ENCODE measurements at regions not wholly inside any gene's neighbourhood (a gene's known extent, or its start where the extent isn't known, plus 50 kb on each side); places are given as distances from the start of the nearest gene placed in this dataset.

- TF ChIP-seq POLR2A (IDR thresholded peaks at IDR 0.05; ENCODE audit: low read depth, low read length) (no peak), POLR2AphosphoS5 (IDR thresholded peaks at IDR 0.05; ENCODE audit: low read depth, low read length) (no peak)
Measured at GRCh38 chr20:37581246-37581645, 53.6 kb upstream of the BLCAP start.
